Gastroesophageal sphincter (tissue), 3 donors: ENCODE measurements at regions not wholly inside any gene's neighbourhood (a gene's known extent, or its start where the extent isn't known, plus 50 kb on each side); places are given as distances from the start of the nearest gene placed in this dataset.

Source experiments
- EP300 ChIP-seq: sonication (generic); formaldehyde crosslinking; IDR thresholded peaks from one replicate; pipeline ENCODE4 v1.6.1; 2017; ENCODE audit warnings: antibody characterized with exemption, mild to moderate bottlenecking
- POLR2A ChIP-seq, 2 donors: fragments of 450-650 bp; IDR thresholded peaks; one replicate each; pipeline ENCODE4 v1.6.1; 2017; ENCODE audit warnings: antibody characterized with exemption in 2 of 2, mild to moderate bottlenecking in 2 of 2, moderate library complexity in 1 of 2
- POLR2AphosphoS5 ChIP-seq: sonication (generic); formaldehyde crosslinking; IDR thresholded peaks from one replicate; pipeline ENCODE4 v1.6.1; 2017; ENCODE audit warnings: antibody characterized with exemption
- TF ChIP-seq, protein P1 (sequence below), 4 experiments: fragments of 200-600 bp in 2 of 4; fragments of 450-650 bp in 2 of 4; sonication (generic) in 1 of 4; IDR thresholded peaks; one replicate each; pipeline ENCODE4 v1.5.1; 2017 to 2019; ENCODE audit warnings: antibody characterized with exemption in 4 of 4, mild to moderate bottlenecking in 2 of 4, moderate library complexity in 2 of 4

DNA sequence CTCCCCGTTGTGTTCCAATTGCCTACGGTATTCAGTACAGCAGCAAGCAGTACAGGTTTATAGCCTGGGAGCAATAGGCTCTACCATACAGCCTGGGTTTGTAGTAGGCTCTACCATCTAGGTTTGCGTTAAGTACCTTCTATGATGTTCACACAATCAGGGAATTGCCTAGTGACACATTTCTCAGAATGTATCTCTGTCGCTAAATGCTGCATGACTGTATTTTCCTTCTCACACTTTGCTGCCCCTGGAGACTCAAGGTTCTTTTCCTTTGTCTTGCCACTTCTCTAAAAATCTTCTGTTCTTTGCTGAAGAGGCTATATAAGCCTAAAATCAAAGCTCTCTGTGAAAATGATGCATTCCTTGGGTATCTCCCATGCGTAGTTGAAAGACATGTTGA, 241.9 kb downstream of the CD83 start:
- TF ChIP-seq, protein P1, sequence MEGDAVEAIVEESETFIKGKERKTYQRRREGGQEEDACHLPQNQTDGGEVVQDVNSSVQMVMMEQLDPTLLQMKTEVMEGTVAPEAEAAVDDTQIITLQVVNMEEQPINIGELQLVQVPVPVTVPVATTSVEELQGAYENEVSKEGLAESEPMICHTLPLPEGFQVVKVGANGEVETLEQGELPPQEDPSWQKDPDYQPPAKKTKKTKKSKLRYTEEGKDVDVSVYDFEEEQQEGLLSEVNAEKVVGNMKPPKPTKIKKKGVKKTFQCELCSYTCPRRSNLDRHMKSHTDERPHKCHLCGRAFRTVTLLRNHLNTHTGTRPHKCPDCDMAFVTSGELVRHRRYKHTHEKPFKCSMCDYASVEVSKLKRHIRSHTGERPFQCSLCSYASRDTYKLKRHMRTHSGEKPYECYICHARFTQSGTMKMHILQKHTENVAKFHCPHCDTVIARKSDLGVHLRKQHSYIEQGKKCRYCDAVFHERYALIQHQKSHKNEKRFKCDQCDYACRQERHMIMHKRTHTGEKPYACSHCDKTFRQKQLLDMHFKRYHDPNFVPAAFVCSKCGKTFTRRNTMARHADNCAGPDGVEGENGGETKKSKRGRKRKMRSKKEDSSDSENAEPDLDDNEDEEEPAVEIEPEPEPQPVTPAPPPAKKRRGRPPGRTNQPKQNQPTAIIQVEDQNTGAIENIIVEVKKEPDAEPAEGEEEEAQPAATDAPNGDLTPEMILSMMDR (IDR thresholded peaks at IDR 0.05), result no peak
- TF ChIP-seq POLR2A (IDR thresholded peaks at IDR 0.05), result no peak
- no peak for TF ChIP-seq POLR2AphosphoS5
- no peak for TF ChIP-seq EP300
